ENCODE measurements at regions not wholly inside any gene's neighbourhood (a gene's known extent, or its start where the extent isn't known, plus 50 kb on each side); places are given as distances from the start of the nearest gene placed in this dataset.

GRCh38 chr3:176759815-176760506 is 437.3 kb downstream of the TBL1XR1 start:
- H3K4me1 ChIP-seq (ENCODE audit: insufficient read depth, low read length, poor library complexity, severe bottlenecking) = no peaks in the 10 kb centered on the region
- CTCF ChIA-PET (ENCODE audit: unreplicated experiment) = no interaction called here
- intact Hi-C loops (cut with micrococcal nuclease; ENCODE audit: unreplicated experiment) = no loop called here
- H3K4me2 ChIP-seq (ENCODE audit: low read length) = no peak overlapping the region
- TF ChIP-seq EZH2phosphoT487 (IDR thresholded peaks at IDR 0.05; ENCODE audit: borderline replicate concordance, low read depth, low read length) = no peak
- TF ChIP-seq CTCF (conservative IDR thresholded peaks at IDR 0.05; ENCODE audit: low read length) = no peak
- no peaks in the 10 kb centered on the region for H3K9me2 ChIP-seq (ENCODE audit: insufficient read depth, low read length)
- no peaks in the 10 kb centered on the region for H3K79me2 ChIP-seq (ENCODE audit: insufficient read depth, low read depth, low read length)
- no peak for DNase-seq (ENCODE audit: low spot score)
- no peaks in the 10 kb centered on the region for H4K20me1 ChIP-seq (ENCODE audit: insufficient read depth, low read length)
- H3K27ac ChIP-seq (ENCODE audit: low read depth, low read length, poor library complexity, severe bottlenecking) = no peak overlapping the region
- no peak overlapping the region for H2AFZ ChIP-seq (ENCODE audit: low read length)
- POLR2A ChIA-PET = no interaction called here
- no peak overlapping the region for H3K4me3 ChIP-seq (ENCODE audit: low read depth, low read length, poor library complexity, severe bottlenecking)
- H3K36me3 ChIP-seq (ENCODE audit: insufficient read depth, low read length) = no peaks in the 10 kb centered on the region
- no TSS peak for BruUV-seq (replicated peaks)
- no peaks in the 10 kb centered on the region for H3K9me3 ChIP-seq (ENCODE audit: low read length)

GRCh38 chr3:176757429-176757828 is 439.9 kb downstream of the TBL1XR1 start:
- no peaks in the 10 kb centered on the region for H4K20me1 ChIP-seq (ENCODE audit: insufficient read depth, low read length)
- intact Hi-C loops (cut with micrococcal nuclease; ENCODE audit: unreplicated experiment) = no loop called here
- BruUV-seq (replicated peaks) = no TSS peak
- POLR2A ChIA-PET = no interaction called here
- TF ChIP-seq CTCF (conservative IDR thresholded peaks at IDR 0.05; ENCODE audit: low read length) (no peak), EZH2phosphoT487 (IDR thresholded peaks at IDR 0.05; ENCODE audit: borderline replicate concordance, low read depth, low read length) (no peak)
- no peak overlapping the region for H2AFZ ChIP-seq (ENCODE audit: low read length)
- CTCF ChIA-PET (ENCODE audit: unreplicated experiment) = no interaction called here
- H3K4me1 ChIP-seq (ENCODE audit: insufficient read depth, low read length, poor library complexity, severe bottlenecking) = no peaks in the 10 kb centered on the region
- no peak overlapping the region for H3K4me3 ChIP-seq (ENCODE audit: low read depth, low read length, poor library complexity, severe bottlenecking)
- no peaks in the 10 kb centered on the region for H3K9me3 ChIP-seq (ENCODE audit: low read length)
- H3K79me2 ChIP-seq (ENCODE audit: insufficient read depth, low read depth, low read length) = no peaks in the 10 kb centered on the region
- H3K27ac ChIP-seq (ENCODE audit: low read depth, low read length, poor library complexity, severe bottlenecking) = no peak overlapping the region
- no peak overlapping the region for H3K4me2 ChIP-seq (ENCODE audit: low read length)
- no peaks in the 10 kb centered on the region for H3K36me3 ChIP-seq (ENCODE audit: insufficient read depth, low read length)
- H3K9me2 ChIP-seq (ENCODE audit: insufficient read depth, low read length) = no peaks in the 10 kb centered on the region
- DNase-seq (ENCODE audit: low spot score) = no peak

- no peaks in the 10 kb centered on the region for H4K20me1 ChIP-seq (ENCODE audit: insufficient read depth, low read length)
- no peaks in the 10 kb centered on the region for H3K36me3 ChIP-seq (ENCODE audit: insufficient read depth, low read length)
- no peaks in the 10 kb centered on the region for H3K79me2 ChIP-seq (ENCODE audit: insufficient read depth, low read depth, low read length)
- H2AFZ ChIP-seq (ENCODE audit: low read length) = no peak overlapping the region
- H3K27ac ChIP-seq (ENCODE audit: low read depth, low read length, poor library complexity, severe bottlenecking) = no peak overlapping the region
- H3K4me1 ChIP-seq (ENCODE audit: insufficient read depth, low read length, poor library complexity, severe bottlenecking) = no peaks in the 10 kb centered on the region
- no peak for TF ChIP-seq CTCF (conservative IDR thresholded peaks at IDR 0.05; ENCODE audit: low read length)
- ChIA-PET CTCF (ENCODE audit: unreplicated experiment) (no interaction called here), POLR2A (no interaction called here)
- intact Hi-C loops (cut with micrococcal nuclease; ENCODE audit: unreplicated experiment) = no loop called here
- no TSS peak for BruUV-seq (replicated peaks)
- no peaks in the 10 kb centered on the region for H3K9me2 ChIP-seq (ENCODE audit: insufficient read depth, low read length)
- DNase-seq (ENCODE audit: low spot score) = no peak
- H3K4me3 ChIP-seq (ENCODE audit: low read depth, low read length, poor library complexity, severe bottlenecking) = no peak overlapping the region
- no peak overlapping the region for H3K4me2 ChIP-seq (ENCODE audit: low read length)
- no peaks in the 10 kb centered on the region for H3K9me3 ChIP-seq (ENCODE audit: low read length)
Measured at GRCh38 chr3:176755977-176756376, 441.3 kb downstream of the TBL1XR1 start.
